ENCODE measurements at regions not wholly inside any gene's neighbourhood (a gene's known extent, or its start where the extent isn't known, plus 50 kb on each side); places are given as distances from the start of the nearest gene placed in this dataset.

- DNase-seq (ENCODE audit: low spot score) = no peak
- no peak overlapping the region for H3K4me3 Mint-ChIP-seq (ENCODE audit: unreplicated experiment)
- peaks cover 11% of the 10 kb centered on the region for H3K4me1 Mint-ChIP-seq (ENCODE audit: low read depth)
- H3K36me3 Mint-ChIP-seq (ENCODE audit: low read depth) = no peaks in the 10 kb centered on the region
- no peaks in the 10 kb centered on the region for H3K9me3 Mint-ChIP-seq (ENCODE audit: low read depth)
- H3K27ac Mint-ChIP-seq (ENCODE audit: unreplicated experiment) = peak overlapping the region; percentile 10
- TF ChIP-seq CTCF (IDR thresholded peaks at IDR 0.05) = no peak
- peaks cover 7% of the 10 kb centered on the region for H3K27me3 Mint-ChIP-seq (ENCODE audit: low read depth)
These were observed 129.3 kb upstream of the EPB41L4A start for GRCh38 chr5:112548246-112548881.

- peaks cover 11% of the 10 kb centered on the region for H3K4me1 Mint-ChIP-seq (ENCODE audit: low read depth)
- peaks cover 5% of the 10 kb centered on the region for H3K27me3 Mint-ChIP-seq (ENCODE audit: low read depth)
- DNase-seq (ENCODE audit: low spot score) = no peak
- H3K4me3 Mint-ChIP-seq (ENCODE audit: unreplicated experiment) = no peak overlapping the region
- no peaks in the 10 kb centered on the region for H3K36me3 Mint-ChIP-seq (ENCODE audit: low read depth)
- H3K9me3 Mint-ChIP-seq (ENCODE audit: low read depth) = no peaks in the 10 kb centered on the region
- no peak for TF ChIP-seq CTCF (IDR thresholded peaks at IDR 0.05)
- H3K27ac Mint-ChIP-seq (ENCODE audit: unreplicated experiment) = no peak overlapping the region
These were observed 130.1 kb upstream of the EPB41L4A start for GRCh38 chr5:112549127-112549526.

GRCh38 chr5:112549605-112550166 is 130.6 kb upstream of the EPB41L4A start:
- DNase-seq (ENCODE audit: low spot score) = no peak
- TF ChIP-seq CTCF (IDR thresholded peaks at IDR 0.05) = no peak
- no peaks in the 10 kb centered on the region for H3K9me3 Mint-ChIP-seq (ENCODE audit: low read depth)
- no peak overlapping the region for H3K27ac Mint-ChIP-seq (ENCODE audit: unreplicated experiment)
- H3K4me1 Mint-ChIP-seq (ENCODE audit: low read depth) = peaks cover 11% of the 10 kb centered on the region
- no peaks in the 10 kb centered on the region for H3K36me3 Mint-ChIP-seq (ENCODE audit: low read depth)
- peaks cover under 1% of the 10 kb centered on the region for H3K27me3 Mint-ChIP-seq (ENCODE audit: low read depth)
- H3K4me3 Mint-ChIP-seq (ENCODE audit: unreplicated experiment) = no peak overlapping the region

- Mint-ChIP-seq H3K27ac (ENCODE audit: unreplicated experiment) (no peak overlapping the region), H3K4me1 (ENCODE audit: low read depth) (peaks cover 11% of the 10 kb centered on the region), H3K27me3 (ENCODE audit: low read depth) (no peaks in the 10 kb centered on the region), H3K4me3 (ENCODE audit: unreplicated experiment) (no peak overlapping the region), H3K36me3 (ENCODE audit: low read depth) (no peaks in the 10 kb centered on the region), H3K9me3 (ENCODE audit: low read depth) (no peaks in the 10 kb centered on the region)
- no peak for DNase-seq (ENCODE audit: low spot score)
- TF ChIP-seq CTCF (IDR thresholded peaks at IDR 0.05) = peak; percentile 93
These were observed 132.4 kb upstream of the EPB41L4A start for GRCh38 chr5:112551419-112552032.

GRCh38 chr5:112552216-112552615 is 133.1 kb upstream of the EPB41L4A start:
- H3K27me3 Mint-ChIP-seq (ENCODE audit: low read depth) = no peaks in the 10 kb centered on the region
- H3K27ac Mint-ChIP-seq (ENCODE audit: unreplicated experiment) = no peak overlapping the region
- peaks cover 11% of the 10 kb centered on the region for H3K4me1 Mint-ChIP-seq (ENCODE audit: low read depth)
- no peak for DNase-seq (ENCODE audit: low spot score)
- no peak for TF ChIP-seq CTCF (IDR thresholded peaks at IDR 0.05)
- no peak overlapping the region for H3K4me3 Mint-ChIP-seq (ENCODE audit: unreplicated experiment)
- H3K9me3 Mint-ChIP-seq (ENCODE audit: low read depth) = no peaks in the 10 kb centered on the region
- H3K36me3 Mint-ChIP-seq (ENCODE audit: low read depth) = no peaks in the 10 kb centered on the region
